Activated naive CD4-positive, alpha-beta T cell treated with anti-CD3 and anti-CD28 coated beads, Interleukin-2, amount 50 U/mL, for 24 hours (primary cell): ENCODE measurements at regions not wholly inside any gene's neighbourhood (a gene's known extent, or its start where the extent isn't known, plus 50 kb on each side); places are given as distances from the start of the nearest gene placed in this dataset.
"Not testable (repeated sequence)": the region's sequence is repeated elsewhere in the genome, so short reads cannot be mapped to it uniquely, and the experiment has no call there.

Experiments
- H3K27ac Mint-ChIP-seq: one replicate; pipeline ENCODE4 v1.8.0; 2021; ENCODE audit warnings: mild to moderate bottlenecking, mixed read lengths
- H3K27me3 Mint-ChIP-seq: one replicate; pipeline ENCODE4 v1.8.0; 2021; ENCODE audit warnings: mixed read lengths
- H3K36me3 Mint-ChIP-seq: one replicate; pipeline ENCODE4 v1.8.0; 2021; ENCODE audit warnings: mixed read lengths
- H3K4me1 Mint-ChIP-seq: one replicate; pipeline ENCODE4 v1.8.0; 2021; ENCODE audit warnings: mixed read lengths
- H3K4me3 Mint-ChIP-seq: one replicate; pipeline ENCODE4 v1.8.0; 2021; ENCODE audit warnings: mild to moderate bottlenecking, mixed read lengths
- H3K9me3 Mint-ChIP-seq: one replicate; pipeline ENCODE4 v1.8.0; 2021; ENCODE audit warnings: mixed read lengths

DNA sequence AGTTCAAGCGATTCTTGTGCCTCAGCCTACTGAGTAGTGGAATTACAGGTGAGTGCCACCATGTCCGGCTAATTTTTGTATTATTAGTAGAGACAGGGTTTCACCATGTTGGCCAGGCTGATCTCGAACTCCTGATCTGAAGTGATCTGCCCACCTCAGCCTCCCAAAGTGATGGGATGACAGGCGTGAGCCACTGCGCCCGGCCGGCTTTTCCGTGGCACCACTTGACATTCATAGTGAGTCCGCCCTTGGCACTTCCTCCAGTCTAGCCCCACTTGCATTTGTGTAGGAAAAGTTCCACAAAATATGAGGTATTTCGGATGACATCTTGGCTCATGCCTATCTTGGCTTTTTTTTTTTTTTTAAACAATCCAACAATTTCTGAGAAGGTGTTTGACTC lies 128.1 kb upstream of the ACBD5 start:
- Mint-ChIP-seq H3K4me1 (peaks cover 5% of the 10 kb centered on the region), H3K9me3 (no peaks in the 10 kb centered on the region), H3K27ac (no peak overlapping the region), H3K4me3 (no peak overlapping the region), H3K27me3 (no peaks in the 10 kb centered on the region), H3K36me3 (no peaks in the 10 kb centered on the region)

DNA sequence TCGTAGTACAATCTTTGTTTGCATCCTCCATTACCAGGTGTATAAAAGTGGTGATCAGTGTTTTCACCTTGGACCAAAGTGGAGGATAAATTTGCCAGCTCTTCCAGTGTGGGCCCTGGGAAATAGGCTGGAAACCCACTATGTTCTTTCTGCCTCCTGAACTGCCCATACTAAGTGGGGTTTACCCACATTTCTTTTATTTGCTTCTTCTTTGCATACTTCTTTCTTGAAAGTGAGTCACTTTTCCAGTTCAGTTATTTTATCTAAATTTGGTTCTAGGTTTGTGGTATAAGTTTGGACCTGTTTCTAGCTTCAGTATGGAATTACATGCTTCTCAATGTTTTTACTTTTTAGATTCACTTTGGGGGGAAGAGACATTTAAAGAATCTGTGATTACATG lies 126.2 kb upstream of the ACBD5 start:
- Mint-ChIP-seq H3K36me3 (no peaks in the 10 kb centered on the region), H3K4me3 (no peak overlapping the region), H3K27me3 (no peaks in the 10 kb centered on the region), H3K9me3 (no peaks in the 10 kb centered on the region), H3K4me1 (peaks cover 5% of the 10 kb centered on the region), H3K27ac (no peak overlapping the region)

DNA sequence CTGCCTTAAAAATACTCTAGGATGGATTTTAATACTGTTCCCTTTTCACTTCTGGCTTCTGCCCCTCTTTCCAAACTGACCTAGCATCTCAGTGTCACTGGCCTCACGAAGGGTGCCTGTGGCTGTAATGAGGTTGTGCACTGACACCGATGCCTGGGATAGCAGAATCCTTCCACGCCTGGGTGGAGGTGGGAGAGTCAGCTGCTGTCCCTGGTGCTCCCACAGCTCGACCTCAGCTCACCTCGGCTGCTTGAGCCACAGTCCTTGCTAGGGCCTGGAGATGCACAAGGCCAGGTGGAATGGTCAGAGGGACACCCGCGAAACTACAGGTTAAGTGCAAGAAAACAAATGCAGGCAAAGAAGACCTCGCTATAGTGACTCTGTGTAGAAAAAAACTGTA lies 123.4 kb upstream of the ACBD5 start:
- no peak overlapping the region for H3K27ac Mint-ChIP-seq
- no peaks in the 10 kb centered on the region for H3K36me3 Mint-ChIP-seq
- H3K4me1 Mint-ChIP-seq: peaks cover 5% of the 10 kb centered on the region
- no peaks in the 10 kb centered on the region for H3K27me3 Mint-ChIP-seq
- no peak overlapping the region for H3K4me3 Mint-ChIP-seq
- no peaks in the 10 kb centered on the region for H3K9me3 Mint-ChIP-seq

DNA sequence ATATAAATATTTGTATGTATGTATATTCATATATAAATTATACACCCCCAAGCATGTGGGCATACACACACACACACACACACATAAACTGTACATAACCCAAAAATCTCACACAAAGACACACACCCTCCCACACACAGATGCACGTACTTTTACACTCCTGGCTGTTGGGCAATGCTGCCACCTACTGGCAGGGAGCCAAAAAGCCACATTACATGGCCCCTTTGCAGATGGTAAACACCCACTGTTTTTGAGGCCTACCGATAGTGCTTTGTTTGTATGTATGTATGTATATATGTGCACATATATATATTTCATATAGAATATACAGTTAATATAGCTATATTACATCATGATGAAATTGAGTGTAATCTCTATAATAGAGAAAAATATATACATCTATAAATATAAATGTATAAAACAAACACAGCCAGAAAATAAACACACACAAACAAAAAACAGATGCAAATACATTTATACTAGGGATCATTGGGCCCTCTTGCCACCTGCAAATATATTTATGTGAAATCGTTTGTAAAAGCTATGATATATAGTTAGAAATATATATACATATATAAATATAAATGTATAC lies 120.1 kb upstream of the ACBD5 start:
- Mint-ChIP-seq H3K4me3 (no peak overlapping the region), H3K36me3 (no peaks in the 10 kb centered on the region), H3K9me3 (no peaks in the 10 kb centered on the region), H3K27me3 (no peaks in the 10 kb centered on the region), H3K4me1 (no peaks in the 10 kb centered on the region), H3K27ac (no peak overlapping the region)

DNA sequence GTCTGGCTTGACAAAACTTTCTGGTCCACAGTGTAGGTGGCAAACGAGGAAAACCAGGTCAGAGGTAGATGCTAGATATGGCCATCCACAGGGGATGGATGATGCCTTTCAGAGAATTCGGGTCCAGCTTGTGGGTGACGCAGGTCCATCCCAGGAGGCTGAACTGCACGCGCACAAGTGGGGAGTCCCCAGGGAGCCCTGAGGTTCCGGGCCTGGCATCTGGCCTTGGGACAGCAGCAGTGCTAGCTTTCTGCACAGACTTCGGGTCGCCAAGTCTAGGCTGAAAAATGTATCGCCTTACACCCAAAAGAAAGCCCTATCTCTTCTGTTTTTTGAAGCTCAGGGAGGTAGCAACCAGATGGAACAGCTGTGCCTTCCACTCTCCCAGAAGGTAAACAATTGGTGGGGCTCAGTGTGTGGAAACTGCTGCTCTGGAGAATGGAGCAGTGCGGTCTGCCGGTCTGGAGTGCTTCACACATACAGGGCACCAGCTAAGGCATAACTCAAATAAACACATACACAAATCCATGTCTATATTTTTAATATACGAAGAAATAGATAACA lies 119.3 kb upstream of the ACBD5 start:
- no peaks in the 10 kb centered on the region for H3K27me3 Mint-ChIP-seq
- H3K36me3 Mint-ChIP-seq: no peaks in the 10 kb centered on the region
- H3K9me3 Mint-ChIP-seq: no peaks in the 10 kb centered on the region
- H3K4me1 Mint-ChIP-seq: no peaks in the 10 kb centered on the region
- H3K27ac Mint-ChIP-seq: no peak overlapping the region
- H3K4me3 Mint-ChIP-seq: no peak overlapping the region

DNA sequence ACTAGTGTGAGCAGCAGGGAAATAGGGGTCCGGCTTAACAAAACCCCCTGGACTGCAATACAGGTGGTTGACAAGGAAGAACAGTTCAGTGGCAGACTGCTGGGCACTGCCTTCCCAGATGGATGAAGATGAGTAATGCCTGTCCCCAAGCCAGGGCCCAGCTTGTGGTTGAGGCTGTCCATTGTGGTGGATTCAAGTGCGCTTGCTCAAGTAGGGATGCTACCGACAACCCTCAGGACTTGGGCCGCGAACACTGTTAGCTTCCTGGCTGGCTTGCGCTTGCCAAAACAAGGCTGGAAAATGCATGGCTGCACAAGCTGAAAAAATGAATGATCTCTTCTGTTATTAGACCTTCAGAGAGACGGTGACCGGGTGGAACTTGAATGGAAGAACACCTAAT lies 116.1 kb upstream of the ACBD5 start:
- no peak overlapping the region for H3K4me3 Mint-ChIP-seq
- H3K9me3 Mint-ChIP-seq: no peaks in the 10 kb centered on the region
- no peaks in the 10 kb centered on the region for H3K36me3 Mint-ChIP-seq
- no peak overlapping the region for H3K27ac Mint-ChIP-seq
- peaks cover 2% of the 10 kb centered on the region for H3K27me3 Mint-ChIP-seq
- H3K4me1 Mint-ChIP-seq: peaks cover 9% of the 10 kb centered on the region

DNA sequence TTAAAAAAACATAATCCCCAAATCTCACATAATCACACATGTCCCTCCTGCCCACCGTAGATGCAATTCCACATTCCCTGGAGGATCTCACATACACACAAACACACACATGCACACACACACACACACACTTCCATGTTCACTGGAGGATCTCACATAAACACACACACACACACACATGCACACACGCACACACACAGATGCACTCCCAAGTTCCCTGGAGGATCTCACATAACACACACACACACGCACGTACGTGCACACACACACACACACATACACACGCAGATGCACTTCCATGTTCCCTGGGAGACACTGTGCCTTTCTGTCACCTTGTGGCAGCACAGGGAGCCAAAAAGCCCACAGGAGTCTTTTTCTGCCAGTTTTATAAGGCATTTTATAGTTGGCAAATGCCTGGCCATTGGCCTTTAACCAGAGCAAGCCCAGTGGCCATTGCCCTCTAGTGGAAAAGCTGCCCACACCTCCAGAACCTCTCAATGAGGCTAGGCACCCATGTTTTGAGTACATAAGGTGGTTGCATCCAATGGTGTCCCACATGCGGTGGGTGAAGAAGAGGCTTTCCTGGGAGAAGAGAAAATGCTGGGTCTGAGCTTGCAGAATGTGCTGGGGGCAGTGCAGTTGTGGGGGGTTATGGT lies 115.4 kb upstream of the ACBD5 start:
- peaks cover 2% of the 10 kb centered on the region for H3K27me3 Mint-ChIP-seq
- no peaks in the 10 kb centered on the region for H3K9me3 Mint-ChIP-seq
- no peaks in the 10 kb centered on the region for H3K36me3 Mint-ChIP-seq
- peaks cover 9% of the 10 kb centered on the region for H3K4me1 Mint-ChIP-seq
- peak overlapping the region; percentile 12 for H3K27ac Mint-ChIP-seq
- H3K4me3 Mint-ChIP-seq: no peak overlapping the region

DNA sequence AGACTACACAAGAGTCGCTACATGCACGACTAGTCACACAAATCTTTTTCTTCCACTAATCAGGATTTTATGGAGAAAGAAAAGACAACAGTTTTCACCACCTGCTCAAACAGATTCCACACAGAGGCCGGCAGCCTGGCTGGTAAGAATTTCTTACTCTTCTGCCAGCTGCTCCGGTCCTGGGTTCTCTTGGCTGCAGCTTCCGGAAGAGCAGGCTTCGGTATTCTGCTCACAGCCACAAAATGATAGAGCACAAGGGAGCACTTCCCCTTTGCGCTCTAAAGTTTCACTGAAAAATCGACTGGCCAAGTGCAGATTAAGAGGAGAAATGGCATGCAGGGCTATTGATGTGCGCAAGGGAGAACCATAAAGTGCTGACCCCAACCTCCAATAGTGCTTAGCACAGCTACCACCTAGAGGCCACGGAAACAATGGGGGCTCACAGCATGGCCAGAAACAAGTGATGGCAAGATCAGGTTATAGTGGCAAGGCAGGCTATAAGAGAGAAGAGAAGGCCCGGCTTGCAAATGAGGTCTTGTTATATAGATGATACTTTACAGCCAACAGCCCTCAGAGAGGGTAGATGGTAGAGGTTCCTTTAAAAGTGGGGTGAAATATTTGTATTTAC lies 114.2 kb upstream of the ACBD5 start:
- H3K27ac Mint-ChIP-seq, H3K27me3 Mint-ChIP-seq, H3K36me3 Mint-ChIP-seq, H3K4me1 Mint-ChIP-seq, H3K9me3 Mint-ChIP-seq: not testable (repeated sequence)
- peak overlapping the region; percentile 71 for H3K4me3 Mint-ChIP-seq

DNA sequence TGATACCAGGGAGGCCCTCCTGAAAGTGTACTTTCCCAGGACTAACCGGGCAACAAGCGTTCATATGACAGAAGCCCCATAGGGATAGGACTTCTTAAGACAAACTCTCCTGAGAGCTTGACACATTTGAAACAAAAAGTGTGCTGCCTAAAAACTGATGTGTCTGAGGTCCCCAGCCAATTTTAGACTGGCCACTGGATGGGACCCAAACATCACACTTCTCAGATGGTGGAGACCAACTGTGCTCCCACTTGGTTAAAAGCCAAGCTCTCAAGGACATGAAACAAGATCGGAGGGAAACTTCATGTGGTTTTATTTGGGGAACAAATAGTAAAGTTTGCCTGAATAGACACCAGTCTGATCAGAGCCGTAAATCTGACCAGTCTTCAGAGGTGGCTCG lies 113.5 kb upstream of the ACBD5 start:
- peak overlapping the region; percentile 38 for H3K27ac Mint-ChIP-seq
- not testable (repeated sequence) for H3K4me1 Mint-ChIP-seq, H3K36me3 Mint-ChIP-seq, H3K27me3 Mint-ChIP-seq, H3K9me3 Mint-ChIP-seq
- peak overlapping the region; percentile 71 for H3K4me3 Mint-ChIP-seq

DNA sequence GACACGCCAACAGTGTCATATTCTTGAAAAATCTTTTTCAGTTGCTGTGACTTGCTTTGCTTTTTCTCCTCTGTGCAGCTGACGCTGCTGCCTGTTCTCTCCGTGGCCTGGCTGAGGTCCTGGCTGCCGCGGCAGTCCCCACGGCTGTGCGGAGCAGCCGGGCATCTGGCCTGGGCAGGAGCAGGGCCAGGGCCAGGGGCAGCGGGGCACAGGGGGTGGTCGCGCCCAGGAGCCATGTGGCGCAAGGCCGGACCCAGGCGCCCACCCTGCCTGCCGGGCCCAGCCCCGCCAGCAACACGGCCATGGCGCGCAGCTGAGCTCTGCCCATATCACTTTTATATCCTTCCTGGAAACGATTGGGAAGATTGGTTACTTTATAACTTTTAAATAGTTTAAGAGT lies 109.4 kb upstream of the ACBD5 start:
- Mint-ChIP-seq H3K9me3 (no peaks in the 10 kb centered on the region), H3K27me3 (peaks cover 11% of the 10 kb centered on the region), H3K27ac (no peak overlapping the region), H3K36me3 (no peaks in the 10 kb centered on the region), H3K4me1 (peaks cover 9% of the 10 kb centered on the region), H3K4me3 (no peak overlapping the region)

DNA sequence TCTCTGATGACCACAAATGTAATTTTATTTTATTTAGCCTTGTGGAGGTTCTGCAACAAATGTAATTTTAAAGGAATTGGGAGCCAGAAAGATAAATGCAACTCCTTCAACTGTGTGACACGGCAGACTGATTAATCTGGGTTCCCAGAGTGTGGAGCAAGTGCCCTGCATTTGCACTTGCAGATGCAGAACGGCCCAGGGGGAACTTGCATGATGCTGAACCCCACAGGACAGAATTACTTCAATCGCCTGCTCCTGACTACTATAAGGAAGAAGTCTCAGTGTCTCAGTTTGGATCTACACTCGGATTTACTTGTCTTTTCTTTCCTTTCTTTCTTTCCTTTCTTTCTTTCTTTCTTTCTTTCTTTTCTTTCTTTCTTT lies 107.2 kb upstream of the ACBD5 start:
- H3K36me3 Mint-ChIP-seq, H3K4me1 Mint-ChIP-seq, H3K4me3 Mint-ChIP-seq, H3K9me3 Mint-ChIP-seq, H3K27ac Mint-ChIP-seq: not testable (repeated sequence)
- H3K27me3 Mint-ChIP-seq: peaks cover 11% of the 10 kb centered on the region

DNA sequence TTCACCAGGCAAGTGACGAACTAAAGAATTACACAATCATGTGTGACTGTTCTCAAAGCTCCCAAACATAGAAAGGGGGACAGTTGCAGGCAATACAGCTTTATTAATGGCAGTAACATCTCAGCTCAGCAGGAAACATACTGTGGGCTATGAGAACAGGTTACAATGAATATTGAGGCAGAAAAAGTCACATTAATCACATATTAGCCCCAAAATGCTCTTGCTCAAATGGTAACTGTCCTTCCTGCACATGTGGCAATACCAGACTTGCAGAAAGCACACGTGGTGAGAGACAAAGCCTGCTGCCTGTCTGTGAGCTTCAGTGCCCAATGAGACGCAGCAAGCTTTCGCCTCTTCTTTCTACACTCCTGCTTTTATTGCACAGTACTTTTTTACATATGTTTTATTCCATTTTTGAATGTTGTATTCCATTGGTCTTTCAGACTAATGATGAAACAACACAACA lies 104.9 kb upstream of the ACBD5 start:
- Mint-ChIP-seq H3K9me3 (no peaks in the 10 kb centered on the region), H3K27me3 (peaks cover 7% of the 10 kb centered on the region), H3K4me3 (no peak overlapping the region), H3K4me1 (no peaks in the 10 kb centered on the region), H3K36me3 (no peaks in the 10 kb centered on the region), H3K27ac (no peak overlapping the region)

DNA sequence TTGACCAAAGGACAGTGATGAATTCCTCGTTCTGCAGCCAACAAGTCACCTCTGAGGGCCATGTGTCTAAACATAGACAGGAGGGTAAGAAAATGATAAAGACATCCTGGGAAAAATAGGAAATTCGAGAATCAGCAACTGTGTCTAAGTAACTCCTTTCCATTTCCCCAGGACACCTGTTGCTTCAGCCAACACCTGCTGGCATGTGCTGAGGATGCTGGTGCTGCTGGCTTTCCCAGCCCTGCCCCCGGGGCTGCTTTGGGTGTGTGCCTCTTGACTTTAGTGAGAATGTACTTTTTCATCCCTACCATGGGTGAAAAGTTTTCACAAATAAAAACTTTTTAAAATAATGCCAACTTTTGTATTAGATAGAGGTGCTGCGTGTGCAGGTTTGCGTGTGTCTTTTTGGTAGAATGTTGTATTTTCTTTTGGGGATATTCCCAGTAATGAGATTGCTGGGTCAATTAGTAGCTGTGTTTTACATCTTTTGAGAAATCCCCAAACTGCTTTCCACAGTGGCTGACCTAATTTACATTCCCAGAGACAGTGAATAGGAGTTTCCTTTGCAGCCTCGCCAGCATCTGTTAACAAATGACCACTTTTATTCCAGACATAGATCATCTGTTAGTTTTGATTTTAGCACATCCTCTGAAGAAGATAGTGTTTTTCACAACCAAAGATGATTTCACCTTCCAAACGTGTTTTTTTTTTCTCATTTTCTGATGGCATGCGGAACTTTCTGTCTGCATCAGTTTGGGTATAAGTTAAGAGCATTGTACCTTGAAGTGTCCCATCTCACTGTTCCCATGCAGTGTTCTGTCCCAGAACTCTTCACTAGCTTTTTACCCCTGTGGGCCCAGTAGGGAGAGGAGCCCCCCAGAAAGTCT lies 104.2 kb upstream of the ACBD5 start:
- Mint-ChIP-seq H3K36me3 (no peaks in the 10 kb centered on the region), H3K27ac (no peak overlapping the region), H3K9me3 (no peaks in the 10 kb centered on the region), H3K27me3 (peaks cover 7% of the 10 kb centered on the region), H3K4me1 (no peaks in the 10 kb centered on the region), H3K4me3 (no peak overlapping the region)

DNA sequence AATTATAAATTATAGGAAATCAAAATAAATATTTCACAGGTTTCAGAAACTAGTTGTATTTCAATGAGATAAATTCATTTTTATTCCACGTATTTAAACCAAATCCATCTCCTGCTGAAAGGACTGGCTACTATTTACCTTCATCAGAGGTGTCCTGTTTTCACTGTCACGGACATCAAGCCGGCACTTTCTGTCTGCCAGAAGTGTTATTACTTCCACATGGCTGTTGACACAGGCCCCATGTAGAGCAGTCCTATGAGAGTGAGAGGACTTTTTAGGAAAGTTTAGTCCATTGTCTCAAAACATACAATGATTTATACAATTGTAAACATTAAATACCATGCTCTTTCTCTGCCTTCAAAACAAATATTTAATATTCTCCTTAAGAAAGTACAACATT lies 100.4 kb upstream of the ACBD5 start:
- no peaks in the 10 kb centered on the region for H3K4me1 Mint-ChIP-seq

DNA sequence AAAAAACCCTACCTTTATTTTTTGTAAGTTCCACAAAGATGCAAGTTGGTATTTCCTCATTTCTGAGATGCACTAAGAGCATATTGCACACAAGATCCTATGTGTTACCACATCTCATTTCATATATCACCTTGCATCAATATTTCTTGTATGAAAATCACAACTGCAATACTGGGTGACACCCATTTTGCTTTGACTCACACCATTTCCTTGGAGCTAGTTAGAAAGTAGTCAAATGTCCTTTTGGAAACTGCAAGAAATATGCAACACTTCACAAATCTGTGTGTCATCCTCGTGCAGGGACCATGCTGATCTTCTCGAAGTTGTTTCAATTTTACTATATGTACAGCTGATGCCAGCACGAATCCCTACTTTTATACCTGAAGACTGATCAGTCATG lies 94.6 kb upstream of the ACBD5 start:
- H3K4me1 Mint-ChIP-seq, H3K36me3 Mint-ChIP-seq, H3K4me3 Mint-ChIP-seq, H3K9me3 Mint-ChIP-seq, H3K27me3 Mint-ChIP-seq, H3K27ac Mint-ChIP-seq: not testable (repeated sequence)

More for the DNA sequence above, 100.4 kb upstream of the ACBD5 start:
- H3K9me3 Mint-ChIP-seq: no peaks in the 10 kb centered on the region
- peaks cover 2% of the 10 kb centered on the region for H3K27me3 Mint-ChIP-seq
- no peak overlapping the region for H3K4me3 Mint-ChIP-seq
- H3K27ac Mint-ChIP-seq: no peak overlapping the region
- no peaks in the 10 kb centered on the region for H3K36me3 Mint-ChIP-seq

DNA sequence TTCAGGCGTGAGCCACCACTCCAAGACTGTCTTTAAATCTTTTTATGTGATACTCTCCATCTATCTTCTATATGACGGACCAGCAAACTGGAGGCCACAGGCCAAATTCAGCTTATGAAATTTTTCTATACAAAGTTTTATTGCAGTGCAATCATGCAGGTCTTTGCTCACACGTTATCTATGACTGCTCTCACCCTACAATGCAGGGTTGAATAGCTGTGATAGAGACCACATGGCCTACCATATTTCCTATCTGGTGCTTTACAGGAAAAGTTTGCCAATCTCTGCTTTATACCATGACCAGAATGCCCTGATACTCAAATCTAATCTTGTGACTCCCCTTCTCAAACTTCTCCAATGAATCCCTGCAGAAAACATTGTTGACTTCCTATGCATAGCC lies 89.5 kb upstream of the ACBD5 start:
- Mint-ChIP-seq H3K9me3 (no peaks in the 10 kb centered on the region), H3K36me3 (no peaks in the 10 kb centered on the region), H3K27ac (no peak overlapping the region), H3K4me3 (no peak overlapping the region), H3K27me3 (peaks cover 1% of the 10 kb centered on the region), H3K4me1 (no peaks in the 10 kb centered on the region)
